ENCODE measurements at regions not wholly inside any gene's neighbourhood (a gene's known extent, or its start where the extent isn't known, plus 50 kb on each side); places are given as distances from the start of the nearest gene placed in this dataset.

DNA sequence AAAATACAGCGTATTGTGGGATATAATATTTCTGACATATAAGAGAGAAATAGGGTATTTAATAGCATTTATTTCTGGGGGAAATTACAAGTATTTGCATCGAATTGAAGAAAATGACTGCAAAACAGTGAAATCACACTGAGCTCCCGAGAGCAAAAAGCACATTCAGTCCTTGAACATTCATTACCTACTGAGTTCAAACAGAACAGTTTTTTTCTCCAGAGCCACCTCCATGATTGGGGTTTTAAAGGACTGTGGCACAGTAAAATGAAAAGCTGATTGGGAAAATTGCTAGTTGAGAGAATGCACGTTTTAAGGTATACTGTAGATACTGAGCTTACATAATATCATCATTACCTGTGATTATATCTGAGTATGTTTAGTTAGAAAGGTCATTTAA, 58.0 kb upstream of the TRPC4 start:
- ATAC-seq (no peak), DNase-seq (no peak)

DNA sequence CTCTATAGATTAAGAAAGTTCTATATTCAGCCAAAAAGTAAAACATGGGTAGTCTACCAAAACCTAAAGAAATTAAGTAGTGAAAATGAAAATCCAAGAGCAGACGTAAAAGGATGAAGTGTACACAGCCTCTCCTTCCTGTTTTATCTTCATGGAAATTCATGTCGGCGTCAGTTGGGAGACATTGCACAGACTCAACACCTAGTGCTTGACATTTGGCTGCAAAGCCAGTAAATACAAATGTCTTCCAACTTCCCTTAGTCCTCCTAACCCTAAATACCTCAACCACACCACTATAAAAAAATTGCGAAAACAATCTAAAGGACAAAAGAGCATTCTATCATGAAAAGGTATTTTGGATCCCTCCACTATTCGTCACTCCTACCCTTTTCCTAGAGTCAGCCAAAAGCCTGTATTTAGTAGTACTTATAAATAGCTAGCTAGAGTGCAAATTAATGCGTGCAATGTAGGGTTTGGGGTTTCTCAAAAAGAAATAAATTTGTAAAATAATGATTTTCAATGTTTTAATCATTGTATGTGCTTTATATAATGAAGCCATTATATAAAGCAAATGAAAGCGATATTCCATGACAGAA, 56.4 kb upstream of the TRPC4 start:
- ATAC-seq (no peak), DNase-seq (no peak)

DNA sequence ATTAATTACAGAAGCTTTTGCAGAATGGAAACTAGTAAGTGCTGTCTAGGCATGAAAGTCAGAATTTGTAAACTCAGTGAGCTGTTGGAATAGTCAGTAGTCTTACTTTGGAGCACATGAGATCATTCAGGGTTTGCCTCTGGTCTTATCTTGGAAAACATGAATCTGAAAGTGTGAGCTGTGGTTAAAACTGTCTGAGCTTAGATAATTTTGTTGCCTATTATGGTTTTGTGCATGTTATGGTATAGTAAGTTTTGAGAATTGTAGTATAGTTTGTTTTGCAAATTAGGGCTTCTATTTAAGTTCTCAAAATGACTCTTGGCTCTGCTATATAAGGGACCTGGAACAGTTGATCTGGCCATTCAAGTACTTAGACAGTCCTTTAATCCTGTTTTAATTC, 53.7 kb upstream of the TRPC4 start:
- no peak for DNase-seq
- no peak for ATAC-seq

DNA sequence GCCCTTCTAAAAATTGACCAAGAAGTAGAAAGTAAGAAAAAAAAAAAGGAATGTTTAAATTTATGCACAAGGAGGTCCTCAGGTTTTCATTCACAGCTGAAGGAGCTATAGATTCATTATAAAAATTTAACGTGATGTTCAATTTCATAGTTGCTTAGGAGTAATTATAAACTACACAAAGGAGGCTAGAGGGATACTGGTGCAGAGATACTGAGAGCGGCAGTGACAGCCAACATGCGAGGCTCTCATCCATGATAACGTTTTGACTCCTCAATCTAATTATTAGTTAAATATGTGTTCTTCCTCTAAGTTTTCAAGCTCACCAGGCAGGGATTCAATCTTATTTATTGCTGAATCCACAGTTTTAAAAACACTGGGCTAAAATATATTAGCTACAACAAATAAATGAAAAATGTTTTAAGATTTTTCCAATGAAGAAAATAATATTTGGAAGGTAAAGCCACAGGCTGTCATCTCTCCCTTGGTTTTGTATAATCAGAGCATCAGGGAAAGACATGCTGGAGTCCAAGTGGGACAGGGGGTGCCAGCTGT, 49.8 kb upstream of the TRPC4 start:
- DNase-seq (no peak), ATAC-seq (no peak)
